ENCODE measurements at regions not wholly inside any gene's neighbourhood (a gene's known extent, or its start where the extent isn't known, plus 50 kb on each side); places are given as distances from the start of the nearest gene placed in this dataset.

DNA sequence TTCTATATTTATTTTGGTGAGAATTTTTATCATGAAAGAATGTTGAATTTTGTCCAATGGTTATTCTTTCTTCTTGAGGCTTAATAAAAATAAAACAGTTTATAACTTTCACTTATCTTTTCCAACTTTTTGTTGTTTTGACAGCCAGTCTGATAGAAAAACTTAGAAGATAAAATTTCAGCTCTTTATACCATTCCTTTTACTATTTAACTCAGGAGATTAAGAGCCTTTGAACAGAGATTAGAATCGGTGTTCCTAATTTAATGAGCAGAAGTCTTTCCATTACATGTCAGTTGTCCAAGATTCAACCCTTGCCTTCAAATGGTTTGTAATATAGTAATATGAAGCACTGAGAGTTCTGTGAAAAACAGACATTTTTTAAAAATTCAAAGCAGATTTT is 97.8 kb upstream of the SEC61G start:
- TF ChIP-seq, protein P1, sequence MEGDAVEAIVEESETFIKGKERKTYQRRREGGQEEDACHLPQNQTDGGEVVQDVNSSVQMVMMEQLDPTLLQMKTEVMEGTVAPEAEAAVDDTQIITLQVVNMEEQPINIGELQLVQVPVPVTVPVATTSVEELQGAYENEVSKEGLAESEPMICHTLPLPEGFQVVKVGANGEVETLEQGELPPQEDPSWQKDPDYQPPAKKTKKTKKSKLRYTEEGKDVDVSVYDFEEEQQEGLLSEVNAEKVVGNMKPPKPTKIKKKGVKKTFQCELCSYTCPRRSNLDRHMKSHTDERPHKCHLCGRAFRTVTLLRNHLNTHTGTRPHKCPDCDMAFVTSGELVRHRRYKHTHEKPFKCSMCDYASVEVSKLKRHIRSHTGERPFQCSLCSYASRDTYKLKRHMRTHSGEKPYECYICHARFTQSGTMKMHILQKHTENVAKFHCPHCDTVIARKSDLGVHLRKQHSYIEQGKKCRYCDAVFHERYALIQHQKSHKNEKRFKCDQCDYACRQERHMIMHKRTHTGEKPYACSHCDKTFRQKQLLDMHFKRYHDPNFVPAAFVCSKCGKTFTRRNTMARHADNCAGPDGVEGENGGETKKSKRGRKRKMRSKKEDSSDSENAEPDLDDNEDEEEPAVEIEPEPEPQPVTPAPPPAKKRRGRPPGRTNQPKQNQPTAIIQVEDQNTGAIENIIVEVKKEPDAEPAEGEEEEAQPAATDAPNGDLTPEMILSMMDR (IDR thresholded peaks at IDR 0.05): no peak
- TF ChIP-seq POLR2AphosphoS5 (IDR thresholded peaks at IDR 0.05) (no peak), POLR2A (IDR thresholded peaks at IDR 0.05) (no peak), EP300 (IDR thresholded peaks at IDR 0.05) (no peak)

All from suprapubic skin (tissue), 4 donors.